SIG-M5 (cell line): ENCODE measurements at regions not wholly inside any gene's neighbourhood (a gene's known extent, or its start where the extent isn't known, plus 50 kb on each side); places are given as distances from the start of the nearest gene placed in this dataset.
"Not testable (repeated sequence)": the region's sequence is repeated elsewhere in the genome, so short reads cannot be mapped to it uniquely, and the experiment has no call there.

Experiments used
- DNase-seq: peaks from one replicate; lab custom pipeline; 2025; lab: John Stamatoyannopoulos, UW

GRCh38 chr17:64800987-64801386, 118.3 kb downstream of the LRRC37A3 start:
- not testable (repeated sequence) for DNase-seq

- DNase-seq, result not testable (repeated sequence)
These were observed 118.8 kb downstream of the LRRC37A3 start for GRCh38 chr17:64800361-64800895.

- DNase-seq, result not testable (repeated sequence)
These were observed 119.6 kb downstream of the LRRC37A3 start for GRCh38 chr17:64799543-64800188.

GRCh38 chr17:64798961-64799360, 120.3 kb downstream of the LRRC37A3 start:
- DNase-seq, result not testable (repeated sequence)

- not testable (repeated sequence) for DNase-seq
These were observed 120.8 kb downstream of the LRRC37A3 start for GRCh38 chr17:64798489-64798790.

- not testable (repeated sequence) for DNase-seq
These were observed 121.4 kb downstream of the LRRC37A3 start for GRCh38 chr17:64797746-64798488.

- DNase-seq, result not testable (repeated sequence)
These were observed 123.9 kb downstream of the LRRC37A3 start for GRCh38 chr17:64795342-64795741.

GRCh38 chr17:64794548-64795274, 124.6 kb downstream of the LRRC37A3 start:
- not testable (repeated sequence) for DNase-seq

- DNase-seq, result not testable (repeated sequence)
These were observed 125.2 kb downstream of the LRRC37A3 start for GRCh38 chr17:64794113-64794512.

- not testable (repeated sequence) for DNase-seq
These were observed 126.3 kb downstream of the LRRC37A3 start for GRCh38 chr17:64792793-64793575.

GRCh38 chr17:64792276-64792675, 127.0 kb downstream of the LRRC37A3 start:
- DNase-seq, result not testable (repeated sequence)

GRCh38 chr17:64791691-64792090, 127.6 kb downstream of the LRRC37A3 start:
- not testable (repeated sequence) for DNase-seq

GRCh38 chr17:64791226-64791625, 128.1 kb downstream of the LRRC37A3 start:
- DNase-seq, result not testable (repeated sequence)

- DNase-seq, result not testable (repeated sequence)
These were observed 128.6 kb upstream of the SMURF2 start for GRCh38 chr17:64790690-64791089.

- DNase-seq, result not testable (repeated sequence)
These were observed 128.1 kb upstream of the SMURF2 start for GRCh38 chr17:64790193-64790592.

- DNase-seq, result not testable (repeated sequence)
These were observed 126.9 kb upstream of the SMURF2 start for GRCh38 chr17:64789061-64789445.

GRCh38 chr17:64788286-64789060, 126.4 kb upstream of the SMURF2 start:
- no peak for DNase-seq

GRCh38 chr17:64787921-64788271, 125.8 kb upstream of the SMURF2 start:
- DNase-seq, result no peak

- no peak for DNase-seq
These were observed 125.3 kb upstream of the SMURF2 start for GRCh38 chr17:64787255-64787920.

- DNase-seq, result no peak
These were observed 124.2 kb upstream of the SMURF2 start for GRCh38 chr17:64786337-64786736.
